ENCODE measurements at regions not wholly inside any gene's neighbourhood (a gene's known extent, or its start where the extent isn't known, plus 50 kb on each side); places are given as distances from the start of the nearest gene placed in this dataset.

- TF ChIP-seq CTCF (conservative IDR thresholded peaks at IDR 0.05) (no peak), ZFX (IDR thresholded peaks at IDR 0.05) (no peak)
Observed at GRCh38 chr16:8453359-8453758, 137.0 kb downstream of the TMEM114 start.

Data from C4-2B (cell line).